GM18507 (cell line): ENCODE measurements at regions not wholly inside any gene's neighbourhood (a gene's known extent, or its start where the extent isn't known, plus 50 kb on each side); places are given as distances from the start of the nearest gene placed in this dataset.
"Not testable (repeated sequence)": the region's sequence is repeated elsewhere in the genome, so short reads cannot be mapped to it uniquely, and the experiment has no call there.

ENCODE experiments used
- DNase-seq: peaks from one replicate; pipeline ENCODE4 v3.0.0; 2011; ENCODE audit warnings: low read depth; ENCODE audit not compliant: insufficient read length; ENCODE audit errors: extremely low spot score
- FAIRE-seq: peaks from 2 replicates; lab custom pipeline; 2011; peaks lifted over from hg19 to GRCh38; lab: Jason Lieb, UNC

- FAIRE-seq, result no peak
- DNase-seq, result no peak
These were observed 83.8 kb upstream of the CHST15 start for GRCh38 chr10:124177180-124177518.

DNA sequence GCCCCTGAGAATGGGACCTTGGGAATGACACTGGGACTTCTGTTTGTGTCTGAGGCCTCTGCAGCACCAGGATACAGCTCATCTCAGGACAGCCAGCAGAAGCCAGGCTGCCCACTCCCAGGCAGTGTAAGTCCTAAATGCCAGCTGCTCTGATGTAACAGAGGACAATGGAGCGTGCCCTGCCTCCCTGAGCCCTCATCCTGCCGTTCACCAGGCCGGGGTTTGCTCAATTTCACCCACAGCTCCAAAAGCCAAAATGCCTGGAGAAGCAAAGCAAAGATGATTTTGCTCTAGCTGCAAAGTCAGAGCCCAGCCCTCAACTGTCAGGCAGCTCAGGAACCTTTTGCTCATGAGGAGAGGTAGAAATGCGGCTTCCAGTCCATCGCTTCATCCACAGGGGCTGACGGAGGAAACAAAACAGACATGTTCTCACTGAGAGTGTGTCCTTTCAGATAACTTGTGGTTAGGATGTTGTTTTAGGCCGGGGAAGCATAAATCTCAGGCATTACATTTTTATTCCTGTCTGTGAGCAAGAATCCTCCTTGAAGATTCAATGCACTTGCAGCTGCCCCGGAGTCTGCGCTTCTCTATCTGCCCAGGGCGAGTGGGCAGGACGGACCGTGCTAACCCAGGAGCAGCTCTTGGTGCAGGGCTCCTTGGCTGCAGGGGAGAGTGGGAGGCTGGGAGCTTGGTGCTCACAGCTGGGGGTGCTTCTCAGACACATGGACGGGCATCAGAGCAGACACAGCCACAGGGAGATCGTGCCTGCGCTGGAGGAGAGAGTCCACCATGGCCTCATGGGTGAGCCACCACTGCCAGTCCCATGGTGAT lies 83.2 kb upstream of the CHST15 start:
- DNase-seq (no peak), FAIRE-seq (no peak)

DNA sequence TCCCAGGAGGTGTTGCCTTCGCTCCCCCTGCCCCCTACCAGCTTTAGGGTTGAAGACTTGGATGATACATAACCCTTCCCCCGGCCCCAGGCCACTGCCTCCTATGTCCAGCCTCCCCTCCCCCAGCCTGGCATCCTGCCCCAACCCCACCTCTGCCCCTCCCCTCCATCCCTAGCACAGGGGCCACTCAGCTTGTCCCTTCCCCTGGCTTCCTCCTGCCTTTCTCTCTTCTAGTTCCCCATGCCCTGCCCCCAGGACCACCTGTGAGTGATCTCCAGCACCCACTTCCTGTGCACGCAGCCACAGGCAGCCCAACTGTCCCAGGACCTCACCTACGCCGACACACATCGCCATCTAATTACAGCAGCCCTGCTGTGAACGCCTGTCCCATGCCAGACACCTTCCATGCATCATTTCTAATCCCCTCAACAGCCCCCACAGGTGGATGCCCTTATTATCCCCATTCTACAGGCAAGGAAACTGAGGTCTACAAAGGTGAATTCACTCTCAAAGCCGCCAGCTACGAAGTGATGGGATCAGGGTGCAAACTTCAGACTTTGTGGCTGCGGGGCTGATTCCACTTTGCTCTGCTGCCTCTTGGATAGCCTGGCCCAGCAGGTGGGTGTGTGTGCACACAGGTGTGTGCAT lies 82.4 kb upstream of the CHST15 start:
- no peak for DNase-seq

DNA sequence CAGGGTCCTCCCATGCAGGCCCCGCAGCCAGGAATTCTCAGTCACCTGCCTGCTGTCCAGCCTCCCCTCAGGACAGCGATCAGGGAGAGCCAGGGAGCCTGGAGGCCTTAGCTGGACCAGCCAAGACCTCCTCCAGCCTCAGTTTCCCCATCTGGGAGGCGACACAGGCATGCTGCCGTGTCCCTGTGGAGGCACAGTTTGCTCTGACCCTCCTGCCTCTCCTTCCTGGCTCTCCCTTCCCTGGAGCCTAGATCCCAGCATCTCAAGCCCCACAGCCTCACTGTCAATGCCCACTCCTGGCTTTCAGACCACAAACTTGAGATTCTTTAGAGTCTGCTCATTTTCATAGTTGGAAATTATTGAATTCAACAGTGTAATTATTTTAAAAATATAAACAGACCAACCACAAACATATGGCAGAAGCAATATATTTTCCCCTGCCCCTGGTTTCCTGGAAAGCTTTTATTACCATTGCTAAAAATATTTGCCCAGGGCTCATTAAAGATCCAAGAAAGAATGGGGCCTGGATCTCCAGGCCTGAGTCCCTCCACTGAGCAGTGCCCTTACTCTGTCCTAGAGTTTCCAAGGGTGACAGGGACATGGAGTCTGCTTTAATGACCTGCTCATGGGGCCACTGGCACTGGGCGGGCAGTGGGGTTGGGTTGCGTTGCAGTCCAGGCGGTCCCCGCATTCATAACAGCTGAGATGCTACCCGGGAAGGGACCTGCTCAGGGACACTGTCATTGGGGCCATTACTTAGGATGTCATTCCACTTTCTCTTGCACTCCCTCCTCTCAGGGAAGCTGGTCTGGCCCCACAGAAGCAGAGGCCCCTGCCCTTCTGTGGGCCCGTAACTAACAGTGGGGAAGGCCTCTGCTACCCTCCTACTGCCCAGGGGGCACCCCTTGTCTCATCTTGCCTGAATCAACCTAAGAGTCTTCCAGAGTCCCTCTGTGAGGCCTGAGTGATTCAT lies 81.6 kb upstream of the CHST15 start:
- no peak for DNase-seq
- FAIRE-seq, result no peak

More for the DNA sequence above, 82.4 kb upstream of the CHST15 start:
- FAIRE-seq, result no peak

GRCh38 chr10:124174071-124174566 lies 80.7 kb upstream of the CHST15 start:
- no peak for FAIRE-seq
- DNase-seq, result no peak

DNA sequence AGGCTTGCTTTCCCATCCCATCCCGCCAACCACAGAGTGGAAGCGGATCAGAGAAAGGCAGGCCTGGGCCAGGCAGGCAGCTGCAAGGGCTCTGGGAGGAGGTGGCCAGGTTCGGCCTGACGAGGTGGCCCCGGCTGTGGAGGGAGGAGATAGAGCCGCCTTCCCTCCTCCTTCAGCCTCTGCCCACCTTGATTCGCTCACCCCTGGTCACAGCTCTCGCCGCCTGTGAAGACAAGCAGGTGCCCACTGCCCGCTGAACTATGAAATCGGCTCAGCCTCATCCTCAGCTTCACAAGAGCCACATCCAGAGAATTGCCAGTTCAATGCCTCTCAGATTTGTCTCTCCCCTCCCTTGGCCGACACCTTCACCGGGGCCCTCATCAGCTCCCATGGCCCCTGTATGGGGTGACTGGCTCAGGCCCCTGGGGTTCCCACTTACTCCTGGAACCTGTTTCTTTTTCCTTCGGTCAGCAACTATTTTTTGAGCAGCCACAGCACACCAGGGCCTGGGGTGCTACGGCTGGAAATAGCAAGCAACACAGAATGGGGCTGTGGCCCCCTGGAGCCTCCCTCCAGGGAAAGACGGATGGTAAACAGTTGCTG lies 80.0 kb upstream of the CHST15 start:
- FAIRE-seq (no peak), DNase-seq (no peak)

GRCh38 chr10:124172181-124172916 lies 79.0 kb upstream of the CHST15 start:
- DNase-seq, result no peak
- no peak for FAIRE-seq

- FAIRE-seq (no peak), DNase-seq (no peak)
These were observed 78.2 kb upstream of the CHST15 start for GRCh38 chr10:124171561-124171960.

- DNase-seq, result no peak
- FAIRE-seq, result no peak
These were observed 77.2 kb upstream of the CHST15 start for GRCh38 chr10:124170631-124171030.

- FAIRE-seq (no peak), DNase-seq (no peak)
These were observed 75.8 kb upstream of the CHST15 start for GRCh38 chr10:124168991-124169802.

- DNase-seq, result no peak
- FAIRE-seq, result no peak
These were observed 75.2 kb upstream of the CHST15 start for GRCh38 chr10:124168581-124168980.

DNA sequence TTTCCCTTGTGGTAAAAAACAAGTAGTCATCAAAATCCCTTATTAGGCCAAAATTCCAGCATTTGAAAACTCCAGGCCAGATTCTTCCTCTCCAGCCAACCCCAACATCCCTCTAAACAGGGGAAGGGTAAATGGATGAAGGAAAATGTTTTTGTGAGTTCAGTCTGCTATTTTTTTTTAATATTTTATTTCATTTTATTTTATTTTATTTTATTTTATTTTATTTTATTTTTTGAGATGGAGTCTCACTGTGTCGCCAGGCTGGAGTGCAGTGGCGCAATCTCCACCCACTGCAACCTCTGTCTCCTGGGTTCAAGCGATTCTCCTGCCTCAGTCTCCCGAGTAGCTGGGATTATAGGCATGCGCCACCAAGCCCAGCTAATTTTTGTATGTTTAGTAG lies 74.5 kb upstream of the CHST15 start:
- DNase-seq, FAIRE-seq: not testable (repeated sequence)

DNA sequence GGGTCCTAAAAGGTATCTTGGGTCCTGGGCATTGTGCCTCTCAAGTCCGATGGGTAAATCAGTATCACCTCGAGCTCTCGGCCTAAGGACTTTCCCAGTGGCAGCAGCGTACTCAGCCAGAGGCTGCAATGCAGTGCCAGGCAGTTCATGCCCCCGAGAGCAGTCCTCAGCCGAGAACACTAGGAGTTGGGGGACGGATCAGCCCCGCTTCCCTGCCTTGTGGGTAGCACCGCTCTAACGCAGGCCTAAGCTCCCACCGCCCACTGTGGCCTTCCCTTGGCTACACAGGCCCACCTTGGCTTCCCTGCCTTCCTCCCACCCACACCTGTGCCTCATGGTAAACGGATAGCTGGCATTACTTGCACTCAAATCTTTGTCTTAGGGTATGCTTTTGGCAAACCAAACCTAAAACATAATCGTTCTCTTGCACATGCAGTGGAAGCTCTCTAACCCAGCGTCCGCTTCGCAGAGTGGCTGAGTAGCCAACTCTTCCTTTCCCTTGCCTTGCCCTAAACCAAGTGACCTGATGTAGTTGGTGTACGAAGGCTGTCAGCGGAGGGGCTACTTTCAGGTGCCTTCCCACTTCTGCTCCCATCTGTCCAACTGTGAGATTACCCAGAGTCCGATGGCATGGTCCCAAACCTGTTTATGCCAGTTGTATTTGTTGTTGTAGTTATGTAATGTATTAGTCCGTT lies 73.2 kb upstream of the CHST15 start:
- FAIRE-seq (no peak), DNase-seq (no peak)

DNA sequence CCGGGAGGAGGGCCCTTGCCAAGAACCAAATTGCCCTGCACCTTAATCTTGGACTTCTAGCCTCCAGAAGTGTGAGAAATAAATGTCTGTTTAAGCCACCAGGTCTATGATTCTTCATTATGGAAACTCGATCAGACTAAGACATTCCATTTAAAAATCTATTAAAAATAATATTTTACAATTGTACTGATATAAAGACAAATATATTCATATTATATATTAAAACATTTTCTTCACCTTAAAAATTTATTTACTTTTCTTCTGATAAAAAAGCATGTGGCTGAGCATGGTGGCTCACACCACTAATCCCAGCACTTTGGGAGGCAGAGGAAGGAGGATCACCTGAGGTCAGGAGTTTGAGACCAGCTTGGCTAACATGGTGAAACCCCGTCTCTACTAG lies 72.4 kb upstream of the CHST15 start:
- no peak for FAIRE-seq
- DNase-seq, result no peak

DNA sequence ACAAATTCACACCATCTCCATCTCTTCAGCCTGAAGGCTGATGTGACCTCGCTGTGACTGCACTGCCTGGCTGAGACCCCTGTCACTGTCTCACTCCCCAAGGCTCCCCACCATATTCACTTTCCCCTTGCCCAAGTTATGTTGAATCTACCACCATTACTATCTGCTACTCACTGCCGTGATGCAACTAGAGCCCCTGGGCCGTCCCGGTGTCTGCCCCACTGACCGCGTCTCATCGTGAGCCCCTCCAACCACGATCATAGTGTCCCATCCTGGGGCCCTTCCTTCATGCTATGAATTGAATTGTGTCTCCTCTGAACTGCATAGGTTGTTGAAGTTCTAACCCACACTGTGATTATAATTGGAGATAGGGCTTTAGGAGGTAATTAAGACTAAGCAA lies 71.9 kb upstream of the CHST15 start:
- FAIRE-seq (no peak), DNase-seq (no peak)

DNA sequence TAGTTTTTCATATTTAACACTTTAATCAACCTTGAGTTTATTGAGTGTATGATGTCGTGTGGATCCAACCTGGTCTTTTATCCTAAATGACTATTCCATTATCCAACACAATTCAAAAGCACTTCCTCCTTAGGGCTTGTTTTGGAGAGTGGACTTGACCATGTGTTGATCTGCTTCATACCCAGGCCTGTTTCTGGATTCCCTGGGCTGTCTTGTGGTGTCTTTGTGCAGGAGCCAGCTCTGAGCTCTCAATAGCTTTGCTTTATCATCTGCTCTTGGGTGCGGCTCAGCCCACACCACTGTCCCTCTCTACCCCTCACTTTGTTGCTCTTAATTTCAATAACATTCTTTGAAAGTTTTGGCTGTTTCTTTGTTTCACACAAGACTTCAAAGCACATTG lies 70.9 kb upstream of the CHST15 start:
- no peak for FAIRE-seq
- DNase-seq, result no peak

GRCh38 chr10:124162774-124163354 lies 69.5 kb upstream of the CHST15 start:
- DNase-seq (no peak), FAIRE-seq (no peak)
